ENCODE measurements at regions not wholly inside any gene's neighbourhood (a gene's known extent, or its start where the extent isn't known, plus 50 kb on each side); places are given as distances from the start of the nearest gene placed in this dataset.
"Not testable (repeated sequence)": the region's sequence is repeated elsewhere in the genome, so short reads cannot be mapped to it uniquely, and the experiment has no call there.

DNA sequence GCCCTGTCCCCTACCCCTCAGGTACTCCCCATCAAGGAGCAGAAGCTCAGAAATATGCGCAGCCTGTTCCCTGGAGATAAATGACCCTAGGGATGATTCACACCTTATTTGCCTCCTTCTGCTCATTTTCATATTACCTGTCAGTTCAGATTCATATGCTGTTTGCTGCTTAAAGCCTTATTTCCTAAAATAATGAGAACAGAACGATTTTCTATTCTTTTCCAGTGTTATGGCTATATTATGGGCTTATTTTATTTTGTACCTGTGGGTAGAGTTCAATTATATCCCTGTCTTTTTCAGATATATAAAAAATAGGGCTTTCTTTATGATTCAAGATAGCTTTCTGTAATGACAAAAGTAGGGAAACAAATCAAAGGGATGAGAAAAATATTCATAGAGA, 224.8 kb downstream of the RPAP3 start:
- H3K9me3 ChIP-seq (ENCODE audit: control extremely low read depth in 1 of 5, control insufficient read depth in 4 of 5, insufficient read depth in 2 of 5, low read depth in 1 of 5, low read length in 4 of 5): peaks cover 0 to 6% (median 2%) of the 10 kb centered on the region in 5 experiments
- H3K27ac ChIP-seq (ENCODE audit: insufficient read depth in 1 of 2, low read depth in 1 of 2, low read length in 2 of 2, poor library complexity in 1 of 2, severe bottlenecking in 2 of 2): no peak overlapping the region
- ChIA-PET CTCF (no interaction called here), POLR2A (no interaction called here)
- no peak overlapping the region for H3K4me3 ChIP-seq (ENCODE audit: control insufficient read depth in 1 of 7, extremely low read depth in 1 of 7, insufficient read depth in 4 of 7, low read depth in 2 of 7, low read length in 6 of 7)
- H3K27me3 ChIP-seq (replicated peaks in 2 of 5; ENCODE audit: control insufficient read depth in 4 of 5, insufficient read depth in 5 of 5, low read length in 4 of 5): no peaks in the 10 kb centered on the region
- DNase-seq: no peak
- 100% methylated on average over 1 of the region's 2 CpGs for WGBS (ENCODE audit: insufficient coverage)
- H3K4me1 ChIP-seq (ENCODE audit: control extremely low read depth in 1 of 4, control insufficient read depth in 4 of 4, insufficient read depth in 4 of 4, low read length in 3 of 4): no peaks in the 10 kb centered on the region
- H3K36me3 ChIP-seq (ENCODE audit: control insufficient read depth in 4 of 4, insufficient read depth in 4 of 4, low read length in 3 of 4): no peaks in the 10 kb centered on the region

- Histone ChIP-seq H3K9me3 (ENCODE audit: control extremely low read depth in 1 of 5, control insufficient read depth in 4 of 5, insufficient read depth in 2 of 5, low read depth in 1 of 5, low read length in 4 of 5) (peaks cover 6 to 23% (median 12%) of the 10 kb centered on the region in 5 experiments), H3K27me3 (replicated peaks in 2 of 5; ENCODE audit: control insufficient read depth in 4 of 5, insufficient read depth in 5 of 5, low read length in 4 of 5) (no peaks in the 10 kb centered on the region), H3K36me3 (ENCODE audit: control insufficient read depth in 4 of 4, insufficient read depth in 4 of 4, low read length in 3 of 4) (no peaks in the 10 kb centered on the region), H3K4me1 (ENCODE audit: control extremely low read depth in 1 of 4, control insufficient read depth in 4 of 4, insufficient read depth in 4 of 4, low read length in 3 of 4) (no peaks in the 10 kb centered on the region), H3K4me3 (ENCODE audit: control insufficient read depth in 1 of 7, extremely low read depth in 1 of 7, insufficient read depth in 4 of 7, low read depth in 2 of 7, low read length in 6 of 7) (no peak overlapping the region), H3K27ac (ENCODE audit: insufficient read depth in 1 of 2, low read depth in 1 of 2, low read length in 2 of 2, poor library complexity in 1 of 2, severe bottlenecking in 2 of 2) (no peak overlapping the region)
- POLR2A ChIA-PET: no interaction called here
- WGBS (ENCODE audit: insufficient coverage): no CpG with 5 or more reads among the region's 1 CpG
- CTCF ChIA-PET: no interaction called here
- no peak for DNase-seq
These were observed 227.4 kb downstream of the RPAP3 start for GRCh38 chr12:47478426-47478825.

- H3K36me3 ChIP-seq (ENCODE audit: control insufficient read depth in 4 of 4, insufficient read depth in 4 of 4, low read length in 3 of 4): no peaks in the 10 kb centered on the region
- no peaks in the 10 kb centered on the region for H3K27me3 ChIP-seq (replicated peaks in 2 of 5; ENCODE audit: control insufficient read depth in 4 of 5, insufficient read depth in 5 of 5, low read length in 4 of 5)
- no peak overlapping the region for H3K4me3 ChIP-seq (ENCODE audit: control insufficient read depth in 1 of 7, extremely low read depth in 1 of 7, insufficient read depth in 4 of 7, low read depth in 2 of 7, low read length in 6 of 7)
- ChIA-PET POLR2A (no interaction called here), CTCF (no interaction called here)
- peaks cover 6 to 25% (median 12%) of the 10 kb centered on the region in 5 experiments for H3K9me3 ChIP-seq (ENCODE audit: control extremely low read depth in 1 of 5, control insufficient read depth in 4 of 5, insufficient read depth in 2 of 5, low read depth in 1 of 5, low read length in 4 of 5)
- WGBS (ENCODE audit: insufficient coverage): 100% methylated on average over 2 of the region's 3 CpGs
- H3K4me1 ChIP-seq (ENCODE audit: control extremely low read depth in 1 of 4, control insufficient read depth in 4 of 4, insufficient read depth in 4 of 4, low read length in 3 of 4): no peaks in the 10 kb centered on the region
- no peak for DNase-seq
- no peak overlapping the region for H3K27ac ChIP-seq (ENCODE audit: insufficient read depth in 1 of 2, low read depth in 1 of 2, low read length in 2 of 2, poor library complexity in 1 of 2, severe bottlenecking in 2 of 2)
These were observed 232.7 kb downstream of the RPAP3 start for GRCh38 chr12:47473091-47473490.

DNA sequence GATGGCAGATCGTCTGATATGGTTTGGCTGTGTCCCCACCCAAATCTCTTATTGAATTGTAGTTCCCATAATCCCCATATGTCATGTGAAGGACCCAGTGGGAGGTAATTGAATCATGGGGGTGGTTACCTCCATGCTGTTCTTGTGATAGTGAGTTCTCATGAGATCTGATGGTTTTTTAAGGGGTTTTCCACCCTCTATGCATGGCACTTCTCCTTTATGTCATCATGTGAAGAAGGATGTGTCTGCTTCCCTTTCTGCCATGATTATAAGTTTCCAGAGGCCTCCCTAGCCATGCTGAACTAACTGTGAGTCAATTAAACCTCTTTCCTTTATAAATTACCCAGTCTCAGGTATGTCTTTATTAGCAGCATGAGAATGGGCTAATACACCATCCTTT, 235.5 kb downstream of the RPAP3 start:
- H3K27me3 ChIP-seq (replicated peaks in 2 of 5; ENCODE audit: control insufficient read depth in 4 of 5, insufficient read depth in 5 of 5, low read length in 4 of 5); H3K27ac ChIP-seq (ENCODE audit: insufficient read depth in 1 of 2, low read depth in 1 of 2, low read length in 2 of 2, poor library complexity in 1 of 2, severe bottlenecking in 2 of 2); CTCF ChIA-PET; H3K4me3 ChIP-seq (ENCODE audit: control insufficient read depth in 1 of 7, extremely low read depth in 1 of 7, insufficient read depth in 4 of 7, low read depth in 2 of 7, low read length in 6 of 7); H3K36me3 ChIP-seq (ENCODE audit: control insufficient read depth in 4 of 4, insufficient read depth in 4 of 4, low read length in 3 of 4); H3K4me1 ChIP-seq (ENCODE audit: control extremely low read depth in 1 of 4, control insufficient read depth in 4 of 4, insufficient read depth in 4 of 4, low read length in 3 of 4); POLR2A ChIA-PET: not testable (repeated sequence)
- WGBS (ENCODE audit: insufficient coverage): no CpG with 5 or more reads among the region's 1 CpG
- peaks cover 0 to 15% (median 6%) of the 10 kb centered on the region in 5 experiments for H3K9me3 ChIP-seq (ENCODE audit: control extremely low read depth in 1 of 5, control insufficient read depth in 4 of 5, insufficient read depth in 2 of 5, low read depth in 1 of 5, low read length in 4 of 5)
- peak in 2 of 3 donors; percentile 16 to 30 for DNase-seq

- 90% methylated on average over 4 of the region's 5 CpGs for WGBS (ENCODE audit: insufficient coverage)
- H3K4me3 ChIP-seq (ENCODE audit: control insufficient read depth in 1 of 7, extremely low read depth in 1 of 7, insufficient read depth in 4 of 7, low read depth in 2 of 7, low read length in 6 of 7); H3K27me3 ChIP-seq (replicated peaks in 2 of 5; ENCODE audit: control insufficient read depth in 4 of 5, insufficient read depth in 5 of 5, low read length in 4 of 5); POLR2A ChIA-PET; H3K36me3 ChIP-seq (ENCODE audit: control insufficient read depth in 4 of 4, insufficient read depth in 4 of 4, low read length in 3 of 4); H3K27ac ChIP-seq (ENCODE audit: insufficient read depth in 1 of 2, low read depth in 1 of 2, low read length in 2 of 2, poor library complexity in 1 of 2, severe bottlenecking in 2 of 2); H3K4me1 ChIP-seq (ENCODE audit: control extremely low read depth in 1 of 4, control insufficient read depth in 4 of 4, insufficient read depth in 4 of 4, low read length in 3 of 4); DNase-seq; CTCF ChIA-PET: not testable (repeated sequence)
- peaks cover 0 to 16% (median 3%) of the 10 kb centered on the region in 5 experiments for H3K9me3 ChIP-seq (ENCODE audit: control extremely low read depth in 1 of 5, control insufficient read depth in 4 of 5, insufficient read depth in 2 of 5, low read depth in 1 of 5, low read length in 4 of 5)
These were observed 241.9 kb downstream of the RPAP3 start for GRCh38 chr12:47463918-47464317.

DNA sequence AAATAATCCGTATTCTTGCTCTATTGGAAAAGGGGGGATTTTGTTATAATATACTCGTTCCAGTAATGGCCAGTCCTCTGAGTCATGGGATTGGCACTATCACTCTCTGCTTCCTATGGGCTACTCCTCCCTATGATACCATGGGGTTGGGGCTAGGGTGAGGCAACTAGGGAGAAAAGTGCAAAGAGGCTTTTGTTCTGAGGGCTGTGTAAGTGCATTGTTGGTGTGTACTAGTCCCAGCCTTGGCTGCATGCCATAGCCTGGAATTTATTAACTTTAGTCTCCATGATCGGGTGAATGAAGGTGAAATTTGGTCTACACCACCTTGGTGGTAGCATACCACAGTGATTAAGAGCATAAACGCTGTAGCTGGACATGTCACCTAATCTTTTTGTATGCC, 247.6 kb downstream of the RPAP3 start:
- 93% methylated on average over 4 of the region's 4 CpGs for WGBS (ENCODE audit: insufficient coverage)
- Histone ChIP-seq H3K27ac (ENCODE audit: insufficient read depth in 1 of 2, low read depth in 1 of 2, low read length in 2 of 2, poor library complexity in 1 of 2, severe bottlenecking in 2 of 2) (no peak overlapping the region), H3K9me3 (ENCODE audit: control extremely low read depth in 1 of 5, control insufficient read depth in 4 of 5, insufficient read depth in 2 of 5, low read depth in 1 of 5, low read length in 4 of 5) (peaks cover 0 to 19% (median 3%) of the 10 kb centered on the region in 5 experiments), H3K27me3 (replicated peaks in 2 of 5; ENCODE audit: control insufficient read depth in 4 of 5, insufficient read depth in 5 of 5, low read length in 4 of 5) (peaks cover 0 to 2% (median 0%) of the 10 kb centered on the region in 5 experiments), H3K4me3 (ENCODE audit: control insufficient read depth in 1 of 7, extremely low read depth in 1 of 7, insufficient read depth in 4 of 7, low read depth in 2 of 7, low read length in 6 of 7) (no peak overlapping the region), H3K36me3 (ENCODE audit: control insufficient read depth in 4 of 4, insufficient read depth in 4 of 4, low read length in 3 of 4) (no peaks in the 10 kb centered on the region), H3K4me1 (ENCODE audit: control extremely low read depth in 1 of 4, control insufficient read depth in 4 of 4, insufficient read depth in 4 of 4, low read length in 3 of 4) (no peaks in the 10 kb centered on the region)
- ChIA-PET POLR2A (no interaction called here), CTCF (no interaction called here)
- no peak for DNase-seq

DNA sequence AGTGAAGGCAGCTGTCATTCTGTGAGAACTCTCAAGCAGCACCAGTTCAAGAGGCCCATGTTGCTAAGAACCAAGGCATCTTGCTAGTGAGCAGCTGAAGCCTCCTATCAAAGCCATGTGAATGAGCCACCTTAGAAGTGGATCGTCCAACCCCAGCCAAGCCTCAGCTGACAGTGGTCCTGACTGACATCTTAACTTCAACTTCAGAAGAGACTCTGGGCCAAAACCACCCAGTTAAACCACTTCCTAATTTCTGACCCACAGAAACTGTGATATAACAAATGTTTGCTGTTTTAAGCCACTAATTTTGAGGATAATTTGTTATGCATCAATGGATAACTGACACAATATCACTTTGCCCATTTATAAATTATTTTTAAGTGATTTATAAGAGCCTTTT, 256.0 kb downstream of the RPAP3 start:
- Histone ChIP-seq H3K27ac (ENCODE audit: insufficient read depth in 1 of 2, low read depth in 1 of 2, low read length in 2 of 2, poor library complexity in 1 of 2, severe bottlenecking in 2 of 2) (no peak overlapping the region), H3K4me3 (ENCODE audit: control insufficient read depth in 1 of 7, extremely low read depth in 1 of 7, insufficient read depth in 4 of 7, low read depth in 2 of 7, low read length in 6 of 7) (no peak overlapping the region), H3K27me3 (replicated peaks in 2 of 5; ENCODE audit: control insufficient read depth in 4 of 5, insufficient read depth in 5 of 5, low read length in 4 of 5) (peaks cover 0 to 2% (median 0%) of the 10 kb centered on the region in 5 experiments), H3K9me3 (ENCODE audit: control extremely low read depth in 1 of 5, control insufficient read depth in 4 of 5, insufficient read depth in 2 of 5, low read depth in 1 of 5, low read length in 4 of 5) (peaks cover 0 to 3% (median 0%) of the 10 kb centered on the region in 5 experiments), H3K36me3 (ENCODE audit: control insufficient read depth in 4 of 4, insufficient read depth in 4 of 4, low read length in 3 of 4) (no peaks in the 10 kb centered on the region), H3K4me1 (ENCODE audit: control extremely low read depth in 1 of 4, control insufficient read depth in 4 of 4, insufficient read depth in 4 of 4, low read length in 3 of 4) (no peaks in the 10 kb centered on the region)
- 100% methylated on average over 1 of the region's 1 CpG for WGBS (ENCODE audit: insufficient coverage)
- POLR2A ChIA-PET: no interaction called here
- CTCF ChIA-PET: no interaction called here
- no peak for DNase-seq

Measured in common myeloid progenitor, CD34-positive (primary cell).